Lower leg skin (tissue), 4 donors: ENCODE measurements at regions not wholly inside any gene's neighbourhood (a gene's known extent, or its start where the extent isn't known, plus 50 kb on each side); places are given as distances from the start of the nearest gene placed in this dataset.

ENCODE experiments used
- DNase-seq, 2 donors: peaks; one replicate each; pipeline ENCODE4 v3.0.0-alpha.2; 2019; ENCODE audit warnings: low spot score in 2 of 2
- H3K4me3 ChIP-seq: fragments of 200-600 bp; sonication (generic); 2 replicates; pipeline ENCODE4 v1.5.1; 2017; ENCODE audit warnings: mild to moderate bottlenecking, low read depth; ENCODE audit not compliant: poor library complexity, severe bottlenecking
- POLR2A ChIP-seq, 2 donors: fragments of 450-650 bp; IDR thresholded peaks; one replicate each; pipeline ENCODE4 v1.6.1; 2016 to 2017; ENCODE audit warnings: antibody characterized with exemption in 2 of 2, mild to moderate bottlenecking in 1 of 2, moderate library complexity in 1 of 2
- WGBS, 2 donors: methylation state at CpG; one replicate each; pipeline ENCODE4 v1.1.5; 2018; 5-methylcytosine and 5-hydroxymethylcytosine counted together
- intact Hi-C: fragments of 100-400 bp; cut with DNase I; formaldehyde crosslinking; loops from one replicate; pipeline ENCODE4 v1.15.0; 2023; ENCODE audit warnings: low total_unique reads
- TF ChIP-seq, protein P1 (sequence below), 3 donors: fragments of 450-650 bp; IDR thresholded peaks; one replicate each; pipeline ENCODE4 v1.5.1; 2016; ENCODE audit warnings: antibody characterized with exemption in 3 of 3, mild to moderate bottlenecking in 3 of 3, moderate library complexity in 2 of 3

DNA sequence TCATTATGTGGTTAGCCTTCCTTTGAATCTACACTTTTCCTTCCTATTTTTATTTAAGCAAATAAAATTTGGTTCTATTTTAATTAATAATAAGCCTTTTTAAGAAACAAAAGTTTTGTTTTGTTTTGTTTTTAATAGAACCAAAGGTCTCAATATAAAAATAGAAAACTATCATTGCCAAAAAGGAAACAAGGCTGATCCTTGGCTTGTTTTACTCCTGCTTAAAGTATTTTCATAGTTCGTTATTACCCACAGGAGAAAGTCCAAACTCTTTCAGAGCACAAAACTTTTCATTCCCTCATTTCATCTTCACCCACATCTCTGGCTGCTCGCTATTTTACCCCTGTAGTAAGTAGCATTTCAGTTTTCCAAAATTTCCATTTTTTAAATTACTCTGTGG lies 374.8 kb downstream of the SEMA3D start:
- intact Hi-C loops, result no loop called here
- TF ChIP-seq, protein P1, sequence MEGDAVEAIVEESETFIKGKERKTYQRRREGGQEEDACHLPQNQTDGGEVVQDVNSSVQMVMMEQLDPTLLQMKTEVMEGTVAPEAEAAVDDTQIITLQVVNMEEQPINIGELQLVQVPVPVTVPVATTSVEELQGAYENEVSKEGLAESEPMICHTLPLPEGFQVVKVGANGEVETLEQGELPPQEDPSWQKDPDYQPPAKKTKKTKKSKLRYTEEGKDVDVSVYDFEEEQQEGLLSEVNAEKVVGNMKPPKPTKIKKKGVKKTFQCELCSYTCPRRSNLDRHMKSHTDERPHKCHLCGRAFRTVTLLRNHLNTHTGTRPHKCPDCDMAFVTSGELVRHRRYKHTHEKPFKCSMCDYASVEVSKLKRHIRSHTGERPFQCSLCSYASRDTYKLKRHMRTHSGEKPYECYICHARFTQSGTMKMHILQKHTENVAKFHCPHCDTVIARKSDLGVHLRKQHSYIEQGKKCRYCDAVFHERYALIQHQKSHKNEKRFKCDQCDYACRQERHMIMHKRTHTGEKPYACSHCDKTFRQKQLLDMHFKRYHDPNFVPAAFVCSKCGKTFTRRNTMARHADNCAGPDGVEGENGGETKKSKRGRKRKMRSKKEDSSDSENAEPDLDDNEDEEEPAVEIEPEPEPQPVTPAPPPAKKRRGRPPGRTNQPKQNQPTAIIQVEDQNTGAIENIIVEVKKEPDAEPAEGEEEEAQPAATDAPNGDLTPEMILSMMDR (IDR thresholded peaks at IDR 0.05), result no peak
- TF ChIP-seq POLR2A (IDR thresholded peaks at IDR 0.05), result no peak
- no peak for DNase-seq
- 37 to 42% methylated on average over 2 of the region's 2 CpGs for WGBS, 2 donors
- H3K4me3 ChIP-seq, result no peak overlapping the region

DNA sequence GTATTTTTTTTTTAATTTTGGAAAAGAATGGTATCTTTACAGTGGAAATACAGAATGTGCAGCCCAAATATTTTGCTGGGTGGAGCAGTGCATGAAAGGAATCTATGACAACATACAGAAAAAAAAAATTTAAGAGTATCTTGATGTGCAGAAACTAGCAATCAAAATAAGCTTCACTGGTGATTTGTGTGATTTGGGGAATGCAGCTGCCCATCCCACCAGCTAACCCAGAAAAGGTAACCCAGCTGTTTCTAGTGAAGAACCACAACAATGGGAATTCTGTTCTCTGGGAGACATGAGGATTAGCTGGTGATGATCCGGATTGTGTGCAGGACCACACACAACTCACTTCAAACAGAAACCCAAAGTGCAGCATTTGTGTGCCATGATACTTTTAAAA lies 375.5 kb downstream of the SEMA3D start:
- no peak for DNase-seq
- intact Hi-C loops, result no loop called here
- 8 to 23% methylated on average over 1 of the region's 1 CpG for WGBS, 2 donors
- H3K4me3 ChIP-seq, result no peak overlapping the region
- no peak for TF ChIP-seq POLR2A (IDR thresholded peaks at IDR 0.05)
- TF ChIP-seq, protein P1 (IDR thresholded peaks at IDR 0.05), result no peak

DNA sequence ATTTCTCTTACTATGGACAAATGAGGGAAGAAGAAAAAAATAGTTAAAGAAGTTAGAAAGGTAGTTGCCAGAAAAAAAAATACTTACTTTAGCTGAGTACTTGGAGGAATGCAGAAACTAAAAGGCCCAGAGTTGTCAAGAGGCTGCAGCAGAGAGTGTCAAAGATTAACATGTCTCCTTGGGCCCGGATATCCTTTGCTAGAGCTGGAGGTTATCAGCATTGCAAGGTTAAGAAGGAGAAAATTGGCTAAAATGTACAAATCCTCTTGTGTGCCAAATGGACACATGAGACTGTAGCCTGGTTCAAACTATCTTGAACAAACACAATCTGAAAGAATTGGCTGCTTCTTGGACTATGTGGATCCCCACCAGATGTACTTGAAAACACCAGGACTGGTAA lies 377.0 kb downstream of the SEMA3D start:
- intact Hi-C loops, result no loop called here
- H3K4me3 ChIP-seq, result no peak overlapping the region
- 93 to 94% methylated on average over 1 of the region's 1 CpG for WGBS, 2 donors
- no peak for DNase-seq
- TF ChIP-seq, protein P1 (IDR thresholded peaks at IDR 0.05), result no peak
- TF ChIP-seq POLR2A (IDR thresholded peaks at IDR 0.05), result no peak

DNA sequence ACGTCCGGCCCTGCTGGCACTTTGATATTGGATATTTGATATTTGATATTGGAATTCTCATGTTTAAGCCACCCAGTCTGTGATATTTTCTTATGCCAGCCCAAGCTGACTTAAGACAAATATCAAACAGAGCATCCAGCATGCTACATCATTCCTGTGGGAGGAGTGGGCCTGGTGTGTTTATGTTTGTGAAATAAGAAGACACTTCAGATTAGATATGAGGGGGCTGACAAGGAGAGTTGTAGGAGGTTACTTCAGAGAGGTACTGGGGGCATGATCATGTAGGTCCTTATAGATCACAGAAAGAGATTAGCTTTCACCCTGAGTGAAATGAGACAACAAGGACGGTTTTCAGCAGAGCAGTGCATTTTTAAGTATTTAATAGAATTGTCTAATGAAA lies 382.9 kb downstream of the SEMA3D start:
- DNase-seq, result no peak
- TF ChIP-seq POLR2A (IDR thresholded peaks at IDR 0.05), result no peak
- TF ChIP-seq, protein P1 (IDR thresholded peaks at IDR 0.05), result no peak
- H3K4me3 ChIP-seq, result no peak overlapping the region
- 76 to 98% methylated on average over 3 of the region's 3 CpGs for WGBS, 2 donors
- intact Hi-C loops, result no loop called here

DNA sequence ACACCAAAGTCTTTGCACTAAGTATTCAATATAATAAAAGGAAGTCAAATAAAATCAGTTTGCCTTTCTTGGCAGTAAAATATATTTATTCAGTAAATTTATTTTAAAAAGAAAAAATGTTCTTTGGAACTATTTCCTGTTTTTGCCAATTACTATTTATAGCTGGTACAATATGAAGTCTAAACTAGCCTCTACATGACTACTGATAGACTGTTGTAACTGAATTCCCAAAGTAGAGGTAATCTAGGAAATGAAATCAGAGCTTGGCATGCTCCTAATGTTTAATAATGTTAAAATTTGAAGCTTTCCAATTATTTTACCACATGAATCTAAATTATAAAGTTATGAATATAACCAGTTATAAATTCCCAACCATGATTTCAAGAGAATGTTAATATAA lies 385.5 kb downstream of the SEMA3D start:
- H3K4me3 ChIP-seq, result no peak overlapping the region
- intact Hi-C loops, result no loop called here
- TF ChIP-seq, protein P1 (IDR thresholded peaks at IDR 0.05), result no peak
- TF ChIP-seq POLR2A (IDR thresholded peaks at IDR 0.05), result no peak
- DNase-seq, result no peak

DNA sequence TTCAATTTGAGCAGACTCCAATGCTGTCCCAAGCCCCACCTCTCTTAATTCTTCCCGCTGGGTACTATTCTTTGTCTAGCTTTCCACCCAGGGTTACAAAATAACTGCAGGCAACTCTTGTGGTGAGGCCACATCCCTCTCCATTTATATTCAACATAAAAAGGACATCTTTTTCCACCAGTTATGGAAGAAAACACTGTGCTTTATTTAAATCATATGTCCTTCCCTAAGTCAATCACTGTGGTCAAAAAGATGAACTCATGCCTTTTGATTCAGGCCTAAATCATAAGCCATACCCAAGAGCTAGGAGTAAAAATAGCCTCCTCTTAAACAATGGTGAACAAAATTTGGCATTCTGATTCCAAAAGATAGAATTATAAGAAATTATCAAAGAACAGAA lies 386.0 kb downstream of the SEMA3D start:
- DNase-seq, result no peak
- TF ChIP-seq POLR2A (IDR thresholded peaks at IDR 0.05), result no peak
- TF ChIP-seq, protein P1 (IDR thresholded peaks at IDR 0.05), result no peak
- H3K4me3 ChIP-seq, result no peak overlapping the region
- 77 to 88% methylated on average over 1 of the region's 1 CpG for WGBS, 2 donors
- intact Hi-C loops, result no loop called here
